Dendritic cell treated with granulocyte-macrophage colony-stimulating factor and Interleukin-4, amounts not matched to agents 40 ng/mL and 50 ng/mL, for 4 days (primary cell): ENCODE measurements at regions not wholly inside any gene's neighbourhood (a gene's known extent, or its start where the extent isn't known, plus 50 kb on each side); places are given as distances from the start of the nearest gene placed in this dataset.

Experiments used
- H3K27ac Mint-ChIP-seq: one replicate; pipeline ENCODE4 v1.8.0; 2022; ENCODE audit warnings: mild to moderate bottlenecking, mixed read lengths
- H3K27me3 Mint-ChIP-seq: one replicate; pipeline ENCODE4 v1.8.0; 2022; ENCODE audit warnings: mild to moderate bottlenecking, mixed read lengths
- H3K36me3 Mint-ChIP-seq: one replicate; pipeline ENCODE4 v1.8.0; 2022; ENCODE audit warnings: low read depth, mixed read lengths
- H3K4me1 Mint-ChIP-seq: one replicate; pipeline ENCODE4 v1.8.0; 2022; ENCODE audit warnings: low read depth, mixed read lengths
- H3K4me3 Mint-ChIP-seq: one replicate; pipeline ENCODE4 v1.8.0; 2022; ENCODE audit warnings: mild to moderate bottlenecking, moderate library complexity, mixed read lengths
- H3K9me3 Mint-ChIP-seq: one replicate; pipeline ENCODE4 v1.8.0; 2022; ENCODE audit warnings: mixed read lengths
- intact Hi-C: fragments of 100-400 bp; cut with micrococcal nuclease; formaldehyde crosslinking; loops from one replicate; pipeline ENCODE4 v1.15.0; 2022

DNA sequence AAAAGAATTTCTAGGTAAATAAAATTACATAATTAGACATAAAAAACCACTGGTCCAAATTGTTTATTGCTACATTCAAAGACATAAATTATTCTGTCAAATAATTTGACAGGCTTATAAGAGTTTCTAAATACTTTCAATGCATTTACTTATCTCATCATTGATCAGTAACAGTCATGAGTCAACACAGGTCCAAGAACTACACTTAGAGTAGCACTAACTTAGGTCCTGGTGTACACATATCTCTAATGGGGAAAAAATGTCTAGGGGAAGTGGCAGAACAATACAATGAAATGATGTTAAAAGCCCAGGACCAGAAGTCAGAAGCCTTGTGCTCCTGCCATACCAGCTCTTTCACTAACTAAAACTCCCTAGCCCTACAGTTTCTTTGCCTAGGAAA lies 96.5 kb upstream of the SLCO6A1 start:
- Mint-ChIP-seq H3K36me3 (no peaks in the 10 kb centered on the region), H3K9me3 (peaks cover 10% of the 10 kb centered on the region), H3K4me1 (no peaks in the 10 kb centered on the region), H3K27ac (no peak overlapping the region), H3K4me3 (no peak overlapping the region), H3K27me3 (no peaks in the 10 kb centered on the region)
- intact Hi-C loops, result no loop called here

DNA sequence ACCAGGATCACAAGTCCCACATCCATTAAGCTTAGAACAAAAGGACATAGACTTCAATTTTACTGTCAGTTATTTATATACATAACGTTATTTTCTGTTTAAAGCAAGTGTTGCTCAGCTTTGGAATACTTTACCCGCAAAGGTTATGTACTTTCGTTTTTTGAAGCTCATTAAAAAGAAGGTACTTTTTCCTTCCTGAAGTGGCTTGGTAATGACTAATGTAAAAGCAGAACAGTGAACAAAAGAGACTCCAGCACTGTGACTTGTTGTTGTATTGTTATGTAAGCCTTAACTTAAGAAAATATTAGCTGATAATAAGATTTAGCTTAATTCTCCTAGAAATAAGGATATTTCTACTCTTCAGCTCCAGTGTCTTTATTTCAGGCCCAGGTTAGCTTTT lies 97.3 kb upstream of the SLCO6A1 start:
- Mint-ChIP-seq H3K4me3 (no peak overlapping the region), H3K9me3 (peaks cover 10% of the 10 kb centered on the region), H3K27me3 (no peaks in the 10 kb centered on the region), H3K27ac (no peak overlapping the region), H3K36me3 (no peaks in the 10 kb centered on the region), H3K4me1 (no peaks in the 10 kb centered on the region)
- intact Hi-C loops, result no loop called here

DNA sequence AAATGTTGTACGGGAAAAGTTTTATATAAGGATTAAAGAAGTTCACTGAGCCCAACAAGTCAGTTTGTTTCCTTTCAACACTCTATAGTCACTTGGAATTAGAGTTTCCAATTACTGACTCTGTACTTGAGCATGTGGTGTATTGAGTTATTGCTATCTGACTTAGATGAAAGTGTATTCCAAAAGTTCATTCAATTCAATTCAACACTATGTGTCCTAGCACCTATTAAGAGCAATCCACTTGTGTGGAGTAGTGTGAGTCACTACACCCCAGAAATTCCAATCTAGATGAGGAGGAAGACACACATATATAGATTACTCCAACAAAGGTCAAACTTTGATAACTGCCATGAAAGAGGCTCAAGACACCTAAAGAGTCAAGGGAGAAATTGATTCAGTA lies 98.2 kb upstream of the SLCO6A1 start:
- no peaks in the 10 kb centered on the region for H3K36me3 Mint-ChIP-seq
- intact Hi-C loops, result no loop called here
- no peak overlapping the region for H3K4me3 Mint-ChIP-seq
- H3K4me1 Mint-ChIP-seq, result no peaks in the 10 kb centered on the region
- no peaks in the 10 kb centered on the region for H3K27me3 Mint-ChIP-seq
- peaks cover 10% of the 10 kb centered on the region for H3K9me3 Mint-ChIP-seq
- no peak overlapping the region for H3K27ac Mint-ChIP-seq

- no peak overlapping the region for H3K4me3 Mint-ChIP-seq
- no peak overlapping the region for H3K27ac Mint-ChIP-seq
- H3K9me3 Mint-ChIP-seq, result peaks cover 2% of the 10 kb centered on the region
- H3K27me3 Mint-ChIP-seq, result no peaks in the 10 kb centered on the region
- no peaks in the 10 kb centered on the region for H3K36me3 Mint-ChIP-seq
- H3K4me1 Mint-ChIP-seq, result no peaks in the 10 kb centered on the region
- intact Hi-C loops, result no loop called here
Measured at GRCh38 chr5:102599289-102599688, 100.5 kb upstream of the SLCO6A1 start.

DNA sequence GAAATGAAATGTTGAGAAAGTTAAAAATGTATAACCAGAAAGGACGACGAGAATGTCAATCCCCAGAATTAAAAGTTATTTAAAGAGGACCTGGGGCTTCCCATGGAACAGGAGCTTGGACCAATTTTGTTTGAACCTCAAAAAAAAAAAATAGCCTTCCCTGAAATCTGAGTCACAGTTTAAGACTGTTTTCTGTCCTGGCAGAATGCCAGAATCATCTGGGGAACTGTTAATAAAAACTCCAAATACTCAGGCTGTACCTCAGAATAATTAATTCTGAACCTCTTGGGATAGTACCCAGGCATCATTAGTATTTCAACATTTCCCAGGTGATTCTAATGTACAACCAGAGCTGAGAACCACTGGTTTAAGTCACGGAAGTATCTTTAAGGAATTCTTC lies 102.2 kb upstream of the SLCO6A1 start:
- Mint-ChIP-seq H3K4me3 (no peak overlapping the region), H3K4me1 (no peaks in the 10 kb centered on the region), H3K9me3 (no peaks in the 10 kb centered on the region), H3K36me3 (no peaks in the 10 kb centered on the region), H3K27me3 (no peaks in the 10 kb centered on the region), H3K27ac (no peak overlapping the region)
- intact Hi-C loops, result no loop called here

DNA sequence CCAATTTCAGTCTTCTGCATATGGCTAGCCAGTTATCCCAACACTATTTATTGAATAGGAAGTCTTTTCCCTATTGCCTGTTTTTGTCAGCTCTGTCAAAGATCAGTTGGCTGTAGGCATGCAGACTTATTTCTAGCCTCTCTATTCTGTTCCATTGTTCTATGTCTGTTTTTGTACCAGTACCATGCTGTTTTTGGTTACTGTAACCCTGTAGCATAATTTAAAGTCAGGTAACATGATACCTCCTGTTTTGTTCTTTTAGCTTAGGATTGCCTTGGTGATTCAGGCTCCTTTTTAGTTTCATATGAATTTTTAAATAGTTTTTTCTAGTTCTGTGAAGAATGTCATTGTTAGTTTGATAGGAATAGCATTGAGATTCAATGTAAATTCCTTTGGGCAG lies 104.9 kb upstream of the SLCO6A1 start:
- intact Hi-C loops, result no loop called here
- Mint-ChIP-seq H3K4me1 (no peaks in the 10 kb centered on the region), H3K4me3 (no peak overlapping the region), H3K27ac (no peak overlapping the region), H3K9me3 (no peaks in the 10 kb centered on the region), H3K27me3 (no peaks in the 10 kb centered on the region), H3K36me3 (no peaks in the 10 kb centered on the region)

- no peak overlapping the region for H3K27ac Mint-ChIP-seq
- intact Hi-C loops, result no loop called here
- H3K4me1 Mint-ChIP-seq, result no peaks in the 10 kb centered on the region
- no peaks in the 10 kb centered on the region for H3K9me3 Mint-ChIP-seq
- H3K27me3 Mint-ChIP-seq, result no peaks in the 10 kb centered on the region
- no peaks in the 10 kb centered on the region for H3K36me3 Mint-ChIP-seq
- H3K4me3 Mint-ChIP-seq, result no peak overlapping the region
Measured at GRCh38 chr5:102608414-102608813, 109.6 kb upstream of the SLCO6A1 start.

GRCh38 chr5:102611312-102611711 lies 112.5 kb upstream of the SLCO6A1 start:
- Mint-ChIP-seq H3K9me3 (no peaks in the 10 kb centered on the region), H3K27me3 (no peaks in the 10 kb centered on the region)
- intact Hi-C loops, result no loop called here

DNA sequence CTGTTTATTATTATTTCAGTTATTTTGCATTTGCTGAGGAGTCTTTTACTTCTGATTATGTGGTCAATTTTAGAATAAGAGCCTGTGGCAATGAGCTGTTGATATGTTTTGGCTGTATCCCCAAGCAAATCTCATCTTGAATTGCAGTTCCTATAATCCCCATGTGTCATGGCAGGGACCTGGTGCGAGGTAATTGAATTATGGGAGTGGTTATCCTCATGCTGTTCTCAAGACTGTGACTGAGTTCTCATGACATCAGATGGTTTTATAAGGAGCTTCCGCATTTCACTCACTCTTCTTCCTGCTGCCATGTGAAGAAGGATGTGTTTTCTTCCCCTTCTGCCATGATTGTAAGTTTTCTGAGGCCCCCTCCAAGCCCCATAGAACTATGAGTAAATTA lies 114.9 kb upstream of the SLCO6A1 start:
- H3K4me3 Mint-ChIP-seq, result no peak overlapping the region
- no peaks in the 10 kb centered on the region for H3K9me3 Mint-ChIP-seq
- H3K36me3 Mint-ChIP-seq, result no peaks in the 10 kb centered on the region
- H3K27ac Mint-ChIP-seq, result no peak overlapping the region
- no peaks in the 10 kb centered on the region for H3K27me3 Mint-ChIP-seq
- intact Hi-C loops, result no loop called here
- no peaks in the 10 kb centered on the region for H3K4me1 Mint-ChIP-seq

More at GRCh38 chr5:102611312-102611711, 112.5 kb upstream of the SLCO6A1 start:
- Mint-ChIP-seq H3K36me3 (no peaks in the 10 kb centered on the region), H3K4me1 (no peaks in the 10 kb centered on the region), H3K27ac (no peak overlapping the region), H3K4me3 (no peak overlapping the region)

GRCh38 chr5:102617191-102618187 lies 118.7 kb upstream of the SLCO6A1 start:
- Mint-ChIP-seq H3K36me3 (no peaks in the 10 kb centered on the region), H3K4me3 (no peak overlapping the region), H3K27ac (no peak overlapping the region), H3K9me3 (peaks cover 10% of the 10 kb centered on the region), H3K27me3 (no peaks in the 10 kb centered on the region), H3K4me1 (no peaks in the 10 kb centered on the region)
- intact Hi-C loops, result no loop called here

GRCh38 chr5:102622262-102622661 lies 123.5 kb upstream of the SLCO6A1 start:
- intact Hi-C loops, result no loop called here
- Mint-ChIP-seq H3K27ac (no peak overlapping the region), H3K36me3 (no peaks in the 10 kb centered on the region), H3K4me1 (no peaks in the 10 kb centered on the region), H3K9me3 (peaks cover 10% of the 10 kb centered on the region), H3K4me3 (no peak overlapping the region), H3K27me3 (no peaks in the 10 kb centered on the region)

DNA sequence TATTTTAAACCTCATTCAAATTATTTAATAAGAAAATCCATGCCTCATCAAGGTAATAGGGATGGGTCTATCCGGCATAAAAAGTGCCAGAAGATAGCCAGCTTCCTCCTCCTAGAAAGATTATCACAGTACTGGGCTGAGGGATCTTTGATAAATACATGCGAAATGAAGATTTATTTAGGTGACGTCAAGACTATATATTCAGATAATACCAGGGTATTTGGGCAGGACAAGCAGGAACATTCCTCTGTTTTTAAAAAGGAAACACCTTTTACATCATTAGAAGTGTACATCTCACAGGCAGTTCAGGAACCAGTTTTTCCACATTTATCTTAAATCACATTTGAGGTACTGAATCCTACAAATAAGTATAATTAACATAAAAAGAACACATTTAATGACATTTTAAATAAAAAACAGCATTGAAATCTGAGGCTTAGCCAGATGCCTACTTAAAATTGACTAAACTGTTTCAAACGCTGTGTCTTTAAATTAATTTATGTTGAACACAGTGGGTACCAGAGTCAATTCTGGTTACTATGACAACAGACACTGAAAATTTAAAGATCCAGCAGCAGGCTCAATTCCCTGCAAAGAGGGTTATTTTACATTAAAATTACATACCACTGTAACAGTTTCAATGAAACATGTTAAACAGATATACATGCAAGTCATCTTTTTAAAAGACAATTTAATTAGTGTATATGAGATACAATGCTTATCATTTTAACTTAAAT lies 124.7 kb upstream of the SLCO6A1 start:
- H3K4me1 Mint-ChIP-seq, result peaks cover 2% of the 10 kb centered on the region
- no peak overlapping the region for H3K4me3 Mint-ChIP-seq
- intact Hi-C loops, result no loop called here
- H3K9me3 Mint-ChIP-seq, result peaks cover 10% of the 10 kb centered on the region
- H3K36me3 Mint-ChIP-seq, result no peaks in the 10 kb centered on the region
- no peaks in the 10 kb centered on the region for H3K27me3 Mint-ChIP-seq
- H3K27ac Mint-ChIP-seq, result no peak overlapping the region

- peaks cover 5% of the 10 kb centered on the region for H3K4me1 Mint-ChIP-seq
- H3K9me3 Mint-ChIP-seq, result peaks cover 10% of the 10 kb centered on the region
- no peaks in the 10 kb centered on the region for H3K36me3 Mint-ChIP-seq
- H3K4me3 Mint-ChIP-seq, result no peak overlapping the region
- no peak overlapping the region for H3K27ac Mint-ChIP-seq
- no peaks in the 10 kb centered on the region for H3K27me3 Mint-ChIP-seq
- intact Hi-C loops, result no loop called here
Measured at GRCh38 chr5:102624405-102624804, 125.6 kb upstream of the SLCO6A1 start.

DNA sequence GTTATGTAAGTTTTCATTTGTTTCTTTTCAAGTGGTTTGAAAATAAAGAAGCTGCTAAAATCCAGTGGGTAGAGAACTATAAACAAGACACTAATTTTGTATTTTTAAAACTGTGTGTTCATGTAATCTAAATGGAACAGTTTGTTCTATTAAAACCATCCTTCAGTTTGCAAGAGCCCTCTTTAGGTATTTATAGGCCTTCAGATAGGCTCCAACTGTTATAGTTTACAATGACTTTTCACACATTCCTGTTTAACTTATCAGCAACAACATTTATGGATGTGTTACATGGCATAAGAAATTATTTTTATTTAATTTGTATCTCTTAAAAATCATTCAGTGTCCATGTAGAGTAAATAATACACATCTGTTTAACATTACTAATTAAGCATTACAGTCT lies 126.7 kb upstream of the SLCO6A1 start:
- Mint-ChIP-seq H3K27ac (no peak overlapping the region), H3K9me3 (peaks cover 10% of the 10 kb centered on the region), H3K4me1 (peaks cover 5% of the 10 kb centered on the region), H3K36me3 (no peaks in the 10 kb centered on the region), H3K27me3 (no peaks in the 10 kb centered on the region), H3K4me3 (no peak overlapping the region)
- intact Hi-C loops, result no loop called here
